Right atrium auricular region (tissue), 2 donors: ENCODE measurements at regions not wholly inside any gene's neighbourhood (a gene's known extent, or its start where the extent isn't known, plus 50 kb on each side); places are given as distances from the start of the nearest gene placed in this dataset.

Experiments
- DNase-seq: peaks from one replicate; pipeline ENCODE4 v3.0.0-alpha.2; 2019; ENCODE audit warnings: low spot score
- H3K27ac ChIP-seq, 2 donors: fragments of 200-600 bp; sonication (generic); 1 replicate in 1 of 2; 2 replicates in 1 of 2; pipeline ENCODE4 v1.5.1; 2016 to 2019
- H3K27me3 ChIP-seq, 2 donors: fragments of 200-600 bp; sonication (generic); one replicate each; pipeline versions ENCODE4 v1.5.1 to v1.6.0; 2017 to 2019
- H3K36me3 ChIP-seq: fragments of 200-600 bp; sonication (generic); one replicate; pipeline ENCODE4 v1.5.1; 2016
- H3K4me1 ChIP-seq, 2 donors: fragments of 200-600 bp; sonication (generic); one replicate each; pipeline versions ENCODE4 v1.5.1 to v1.6.0; 2017 to 2019
- H3K4me3 ChIP-seq, 2 donors: fragments of 200-600 bp; sonication (generic); 1 replicate in 1 of 2; 2 replicates in 1 of 2; pipeline ENCODE4 v1.5.1; 2017 to 2019; ENCODE audit warnings: mild to moderate bottlenecking in 1 of 2, moderate library complexity in 1 of 2
- H3K9me3 ChIP-seq, 2 donors: fragments of 200-600 bp; sonication (generic); one replicate each; pipeline ENCODE4 v1.5.1; 2019
- TF ChIP-seq, protein P1 (sequence below), 2 donors: fragments of 200-600 bp; sonication (generic); IDR thresholded peaks; one replicate each; pipeline ENCODE4 v1.5.1; 2019; ENCODE audit warnings: antibody characterized with exemption in 2 of 2

DNA sequence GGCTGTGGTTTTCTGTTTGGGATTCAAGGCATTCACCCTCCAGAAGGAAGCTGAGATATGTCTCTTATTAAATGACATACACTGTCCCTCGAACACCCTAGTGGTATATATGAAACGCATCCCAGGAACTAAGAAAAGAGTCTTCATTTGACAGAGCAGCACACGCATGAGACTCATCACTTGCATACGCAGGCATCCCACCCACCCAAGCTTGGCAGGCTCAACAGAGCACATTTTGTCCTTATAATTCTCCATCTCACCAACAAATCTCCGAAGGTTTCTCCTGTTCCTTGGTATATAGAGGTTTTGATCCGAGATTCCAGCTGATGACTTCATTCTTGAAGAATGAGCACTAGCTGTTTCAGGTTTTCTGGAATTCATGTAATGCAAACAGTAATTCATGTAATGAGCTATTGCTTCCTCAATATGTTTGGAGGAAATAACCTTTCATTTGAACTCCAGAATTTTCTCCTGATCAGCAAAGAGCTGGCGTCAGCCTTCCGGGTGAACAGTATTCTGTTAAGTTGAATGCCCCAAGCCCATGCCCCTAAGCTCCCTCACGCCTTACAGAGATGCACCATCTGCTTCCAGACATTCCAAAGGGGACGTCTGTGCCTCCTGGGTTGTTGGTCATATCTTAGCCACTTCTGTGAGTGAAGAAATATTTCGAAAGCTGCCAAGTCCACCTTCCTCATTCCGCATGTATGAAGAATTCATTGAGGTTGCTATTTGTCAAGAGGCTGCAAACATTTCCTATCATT lies 66.0 kb upstream of the CDH4 start:
- Histone ChIP-seq H3K27me3 (no peaks in the 10 kb centered on the region), H3K9me3 (no peaks in the 10 kb centered on the region), H3K4me1 (no peaks in the 10 kb centered on the region), H3K36me3 (no peaks in the 10 kb centered on the region), H3K4me3 (no peak overlapping the region), H3K27ac (no peak overlapping the region)
- DNase-seq, result no peak
- TF ChIP-seq, protein P1, sequence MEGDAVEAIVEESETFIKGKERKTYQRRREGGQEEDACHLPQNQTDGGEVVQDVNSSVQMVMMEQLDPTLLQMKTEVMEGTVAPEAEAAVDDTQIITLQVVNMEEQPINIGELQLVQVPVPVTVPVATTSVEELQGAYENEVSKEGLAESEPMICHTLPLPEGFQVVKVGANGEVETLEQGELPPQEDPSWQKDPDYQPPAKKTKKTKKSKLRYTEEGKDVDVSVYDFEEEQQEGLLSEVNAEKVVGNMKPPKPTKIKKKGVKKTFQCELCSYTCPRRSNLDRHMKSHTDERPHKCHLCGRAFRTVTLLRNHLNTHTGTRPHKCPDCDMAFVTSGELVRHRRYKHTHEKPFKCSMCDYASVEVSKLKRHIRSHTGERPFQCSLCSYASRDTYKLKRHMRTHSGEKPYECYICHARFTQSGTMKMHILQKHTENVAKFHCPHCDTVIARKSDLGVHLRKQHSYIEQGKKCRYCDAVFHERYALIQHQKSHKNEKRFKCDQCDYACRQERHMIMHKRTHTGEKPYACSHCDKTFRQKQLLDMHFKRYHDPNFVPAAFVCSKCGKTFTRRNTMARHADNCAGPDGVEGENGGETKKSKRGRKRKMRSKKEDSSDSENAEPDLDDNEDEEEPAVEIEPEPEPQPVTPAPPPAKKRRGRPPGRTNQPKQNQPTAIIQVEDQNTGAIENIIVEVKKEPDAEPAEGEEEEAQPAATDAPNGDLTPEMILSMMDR (IDR thresholded peaks at IDR 0.05), result no peak

DNA sequence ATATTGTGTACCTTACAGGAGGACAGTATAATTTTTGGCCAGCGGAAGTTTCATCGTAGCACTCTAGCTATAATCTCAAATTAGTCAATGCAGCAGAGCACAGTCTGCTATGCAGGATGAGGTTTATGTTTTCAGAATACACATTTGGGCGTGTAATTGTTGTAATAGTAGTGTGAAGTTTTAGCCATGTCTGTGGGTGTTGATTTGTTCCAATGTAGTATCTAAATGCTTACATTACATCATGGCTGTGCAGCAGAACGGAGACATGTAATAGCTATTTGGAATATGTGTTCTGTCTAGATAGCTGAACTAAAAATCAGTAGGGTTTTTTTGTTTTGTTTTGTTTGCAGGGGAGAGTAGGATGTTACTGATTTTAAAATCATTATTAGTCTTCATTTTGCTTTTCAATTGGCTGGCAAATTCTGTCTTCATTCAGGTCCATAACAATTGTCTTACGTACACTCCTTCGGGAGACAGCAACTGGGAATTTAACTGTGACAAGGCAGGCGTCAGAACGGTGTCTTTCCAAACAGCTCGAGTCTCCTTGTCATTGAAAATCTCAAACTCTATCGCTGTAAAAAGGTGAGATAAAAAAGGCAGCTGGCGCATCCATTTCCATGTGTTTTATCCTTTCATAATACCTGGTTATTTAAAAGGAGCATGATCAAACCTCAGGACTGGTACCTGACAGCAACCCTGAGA lies 65.1 kb upstream of the CDH4 start:
- TF ChIP-seq, protein P1 (IDR thresholded peaks at IDR 0.05), result no peak

DNA sequence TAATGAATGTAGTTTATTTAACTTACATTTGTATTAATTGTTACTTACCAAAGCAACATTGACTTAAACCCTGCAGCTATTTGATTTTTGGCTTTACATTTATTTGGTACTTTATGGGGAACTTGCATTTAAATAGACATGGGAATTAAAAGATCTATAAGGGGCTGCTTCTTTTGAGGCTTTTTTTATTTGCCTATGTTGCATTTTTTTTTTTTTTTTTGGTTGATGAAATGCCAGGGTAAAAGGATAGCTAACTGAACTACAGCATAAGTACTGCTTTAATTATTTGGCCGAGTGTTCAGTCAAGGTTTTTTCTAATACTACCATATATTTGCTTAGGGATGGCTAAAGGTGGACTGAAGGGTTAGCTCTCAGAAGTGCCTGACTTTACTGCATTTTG lies 62.5 kb upstream of the CDH4 start:
- TF ChIP-seq, protein P1 (IDR thresholded peaks at IDR 0.05), result no peak
- DNase-seq, result no peak
- no peak overlapping the region for H3K4me3 ChIP-seq
- peaks cover 0 to 8% of the 10 kb centered on the region in 2 donors for H3K9me3 ChIP-seq
- H3K27me3 ChIP-seq, result peaks cover 0 to 3% of the 10 kb centered on the region in 2 donors
- no peaks in the 10 kb centered on the region for H3K4me1 ChIP-seq
- H3K27ac ChIP-seq, result no peak overlapping the region
- H3K36me3 ChIP-seq, result no peaks in the 10 kb centered on the region

More for the DNA sequence above, 65.1 kb upstream of the CDH4 start:
- Histone ChIP-seq H3K4me3 (no peak overlapping the region), H3K4me1 (no peaks in the 10 kb centered on the region), H3K27ac (no peak overlapping the region), H3K9me3 (no peaks in the 10 kb centered on the region), H3K27me3 (no peaks in the 10 kb centered on the region), H3K36me3 (no peaks in the 10 kb centered on the region)
- no peak for DNase-seq

DNA sequence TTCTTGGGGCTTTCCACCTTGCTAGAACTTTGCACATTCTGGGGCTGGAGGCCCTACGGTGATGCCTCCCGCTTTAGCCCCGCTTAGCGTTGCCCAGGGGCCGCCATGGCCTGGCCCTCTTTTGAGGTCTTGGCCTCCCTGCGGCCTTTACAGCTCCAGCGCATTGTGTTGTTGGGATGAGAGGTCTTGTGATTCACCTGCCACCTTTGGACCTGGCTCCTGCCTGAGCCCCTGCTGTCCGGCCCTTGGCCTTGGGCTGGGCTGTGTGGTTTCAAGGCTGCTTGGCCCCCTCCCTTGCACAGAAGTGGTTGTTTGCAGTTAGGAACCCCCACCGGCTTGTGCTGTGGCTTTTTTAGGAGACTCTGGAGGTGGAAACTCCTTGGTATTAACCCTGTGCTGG lies 61.0 kb upstream of the CDH4 start:
- DNase-seq, result no peak
- Histone ChIP-seq H3K27ac (no peak overlapping the region), H3K36me3 (no peaks in the 10 kb centered on the region), H3K4me1 (no peaks in the 10 kb centered on the region), H3K4me3 (no peak overlapping the region), H3K9me3 (peaks cover 0 to 8% of the 10 kb centered on the region in 2 donors), H3K27me3 (peaks cover 0 to 3% of the 10 kb centered on the region in 2 donors)
- TF ChIP-seq, protein P1 (IDR thresholded peaks at IDR 0.05), result no peak

DNA sequence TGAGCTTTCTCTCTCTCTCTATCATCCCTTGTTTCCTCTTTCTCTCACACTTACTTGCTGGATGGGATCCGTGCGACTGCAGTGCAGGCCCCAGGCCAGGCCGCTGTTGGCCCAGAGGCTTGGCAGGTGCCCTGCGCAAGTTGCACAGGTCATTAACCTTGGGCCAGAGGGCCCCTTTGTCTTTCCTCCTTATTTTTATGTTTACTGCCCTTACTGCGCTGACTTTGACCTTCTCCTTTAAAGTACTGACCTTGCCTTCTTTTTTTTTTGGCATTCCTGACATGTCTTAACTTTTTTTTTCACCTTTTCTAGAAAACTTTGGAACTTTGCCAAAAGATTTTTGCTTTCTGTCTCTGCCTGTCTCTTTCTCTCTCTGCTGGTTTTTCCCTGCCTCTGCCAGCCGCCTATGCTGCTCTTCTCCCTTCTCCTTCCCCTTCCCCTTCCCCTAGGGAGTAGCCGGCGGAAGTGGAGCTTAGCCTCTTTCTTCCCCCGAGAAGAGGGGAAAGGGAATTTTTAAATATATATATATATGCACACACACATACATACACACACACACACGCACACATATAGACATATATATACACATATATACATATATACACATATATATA lies 59.6 kb upstream of the CDH4 start:
- TF ChIP-seq, protein P1 (IDR thresholded peaks at IDR 0.05), result no peak
- Histone ChIP-seq H3K4me1 (no peaks in the 10 kb centered on the region), H3K27ac (no peak overlapping the region), H3K9me3 (peaks cover 0 to 8% of the 10 kb centered on the region in 2 donors), H3K36me3 (no peaks in the 10 kb centered on the region), H3K27me3 (peaks cover 0 to 3% of the 10 kb centered on the region in 2 donors), H3K4me3 (no peak overlapping the region)
- DNase-seq, result no peak
